ENCODE measurements at regions not wholly inside any gene's neighbourhood (a gene's known extent, or its start where the extent isn't known, plus 50 kb on each side); places are given as distances from the start of the nearest gene placed in this dataset.
A peak's percentile ranks its signal among the peaks of the same experiment; 100 is the strongest.
"Not testable (repeated sequence)": the region's sequence is repeated elsewhere in the genome, so short reads cannot be mapped to it uniquely, and the experiment has no call there.

- DNase-seq: peak in 1 of 5 donors; percentile 15
Measured at GRCh38 chr17:63295839-63296590, 150.1 kb downstream of the CYB561 start.

- DNase-seq: not testable (repeated sequence)
Measured at GRCh38 chr17:63298916-63299315, 147.2 kb downstream of the CYB561 start.

- DNase-seq: no peak
Measured at GRCh38 chr17:63304704-63305261, 141.3 kb downstream of the CYB561 start.

GRCh38 chr17:63305857-63306256 is 140.2 kb downstream of the CYB561 start:
- no peak for DNase-seq

DNA sequence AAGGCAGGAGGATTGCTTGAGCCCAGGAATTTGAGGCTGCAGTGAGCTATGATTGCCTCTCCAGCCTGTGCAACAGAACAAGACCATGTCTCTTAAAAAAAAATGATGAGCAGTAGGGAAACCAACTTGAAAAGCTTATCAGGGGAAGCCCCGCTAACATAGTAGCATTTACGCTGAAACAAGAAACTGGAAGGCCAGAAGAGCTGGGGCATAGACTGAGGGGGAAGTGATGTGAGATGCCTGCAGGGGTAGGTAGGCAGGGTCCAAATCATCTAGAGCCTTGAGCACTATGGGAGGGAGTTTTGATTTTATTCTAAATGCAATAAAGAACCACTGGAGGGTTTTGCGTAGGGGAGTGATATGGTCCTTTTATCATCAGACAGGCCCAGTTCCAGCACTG is 139.3 kb downstream of the CYB561 start:
- DNase-seq: no peak

DNA sequence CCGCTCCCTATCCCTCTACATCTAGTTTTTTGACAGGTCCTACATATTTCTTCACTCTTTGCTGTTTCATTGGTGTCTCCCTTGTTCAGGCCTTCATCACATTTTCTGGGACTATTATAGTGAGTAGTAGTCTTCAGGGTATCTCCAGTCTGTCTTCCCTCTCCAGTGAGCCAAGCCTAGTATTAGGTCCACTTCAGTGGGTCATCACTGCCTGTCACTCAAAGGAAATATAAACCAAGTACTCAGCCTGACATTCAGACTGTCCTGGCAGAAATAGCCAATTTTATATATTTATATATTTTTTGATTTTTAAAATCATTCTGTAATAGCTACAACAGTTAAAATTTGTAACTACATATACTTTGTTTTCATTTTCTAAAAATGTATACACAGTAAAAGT is 137.8 kb downstream of the CYB561 start:
- no peak for DNase-seq

- peak in 1 of 5 donors; percentile 50 for DNase-seq
Measured at GRCh38 chr17:63309021-63309420, 137.1 kb downstream of the CYB561 start.

DNA sequence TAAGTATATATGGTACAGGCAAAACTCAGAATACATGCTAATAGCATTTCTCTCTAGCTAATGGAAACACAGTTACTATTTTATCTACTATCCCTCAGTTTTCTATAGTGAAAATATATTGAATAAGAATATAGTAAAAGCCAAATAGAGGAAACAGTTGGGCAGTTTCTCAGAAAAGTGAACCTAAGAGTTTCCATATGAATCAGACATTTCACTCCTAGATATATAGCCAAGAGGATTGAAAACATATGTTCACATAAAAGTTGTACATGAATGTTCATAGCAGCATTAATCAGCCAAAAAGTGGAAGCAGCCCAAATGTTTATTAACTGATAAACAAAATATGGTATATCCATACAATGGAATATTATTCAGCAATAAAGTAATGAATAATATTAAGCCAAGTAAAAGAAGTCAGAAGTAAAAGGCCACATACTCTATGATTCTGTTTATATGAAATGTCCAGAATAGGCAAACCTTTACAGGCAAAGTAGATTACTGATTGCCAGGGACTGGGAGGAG is 134.6 kb downstream of the CYB561 start:
- DNase-seq: peak in 1 of 5 donors; percentile 33

DNA sequence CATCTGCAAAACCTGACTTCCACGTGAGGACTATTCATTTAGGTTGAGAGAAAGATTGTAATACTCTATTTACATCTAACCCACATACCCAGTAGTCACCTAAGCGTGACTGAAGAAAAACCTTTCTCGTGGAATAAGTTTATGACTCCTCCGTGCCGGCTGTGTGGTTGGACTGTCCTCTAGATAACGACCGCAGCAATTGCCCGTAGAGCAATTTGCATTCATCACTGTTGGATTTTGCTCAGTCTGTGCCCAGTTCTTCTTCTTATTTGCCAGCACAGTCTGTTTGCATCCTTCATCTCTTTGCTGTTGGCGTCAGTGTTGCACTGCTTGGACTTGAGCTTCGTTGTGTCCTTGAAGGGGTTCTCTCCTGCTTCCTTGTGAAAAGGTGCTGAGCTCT is 131.3 kb downstream of the CYB561 start:
- DNase-seq: no peak

DNA sequence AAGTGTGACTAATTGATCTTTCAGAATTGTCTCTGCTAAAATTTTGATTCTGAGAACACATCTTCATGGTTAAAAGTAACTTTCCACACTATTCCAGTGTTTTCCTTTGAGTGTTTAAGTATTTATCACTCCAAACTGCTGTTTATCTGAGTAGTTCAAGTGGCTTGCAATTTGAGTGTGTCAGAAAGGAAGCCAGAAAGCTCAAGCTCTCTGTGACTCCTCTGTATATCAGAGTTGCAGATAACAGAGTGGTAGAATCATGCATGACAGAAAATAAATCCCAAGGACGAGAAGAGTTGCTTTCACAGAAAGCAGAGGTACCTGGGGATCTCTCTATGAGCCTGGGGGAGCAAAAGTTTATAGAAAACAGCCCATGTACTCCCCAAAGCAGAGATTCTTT is 130.0 kb downstream of the CYB561 start:
- DNase-seq: no peak

DNA sequence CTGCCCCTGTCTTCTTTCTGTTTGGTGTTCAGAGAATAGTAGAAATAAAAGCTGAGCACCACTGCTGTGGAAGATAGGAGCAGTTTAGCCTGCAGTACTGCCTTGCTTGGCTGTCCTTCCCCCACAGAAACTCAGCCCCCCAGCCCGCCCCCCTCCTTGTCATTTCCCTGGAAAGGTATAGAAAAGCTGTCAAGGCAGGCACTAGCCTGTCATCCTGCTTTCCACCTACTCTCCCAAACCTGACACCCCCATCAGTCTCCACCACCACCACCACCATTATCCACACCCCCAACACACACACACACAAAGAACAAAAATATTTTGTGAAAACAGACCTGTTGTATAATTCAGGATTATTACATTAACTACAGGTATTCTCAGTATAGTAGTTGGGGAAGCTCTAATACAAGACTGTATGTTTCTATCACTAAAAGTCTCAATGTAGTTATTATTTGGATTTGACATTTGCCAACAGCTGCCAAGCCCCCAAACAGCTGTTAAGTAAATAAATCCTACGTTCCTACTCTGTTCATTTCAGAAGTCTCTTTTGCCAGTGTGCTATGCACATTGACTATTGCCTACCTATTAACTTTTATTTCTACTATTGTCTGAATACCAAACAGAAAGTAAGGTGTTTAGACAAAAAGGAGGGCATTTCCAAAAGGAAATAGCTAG is 128.8 kb downstream of the CYB561 start:
- no peak for DNase-seq

- no peak for DNase-seq
Measured at GRCh38 chr17:63325808-63326207, 120.3 kb downstream of the CYB561 start.

- DNase-seq: no peak
Measured at GRCh38 chr17:63329876-63330275, 116.2 kb downstream of the CYB561 start.

GRCh38 chr17:63331301-63332061 is 114.6 kb downstream of the CYB561 start:
- DNase-seq: no peak

DNA sequence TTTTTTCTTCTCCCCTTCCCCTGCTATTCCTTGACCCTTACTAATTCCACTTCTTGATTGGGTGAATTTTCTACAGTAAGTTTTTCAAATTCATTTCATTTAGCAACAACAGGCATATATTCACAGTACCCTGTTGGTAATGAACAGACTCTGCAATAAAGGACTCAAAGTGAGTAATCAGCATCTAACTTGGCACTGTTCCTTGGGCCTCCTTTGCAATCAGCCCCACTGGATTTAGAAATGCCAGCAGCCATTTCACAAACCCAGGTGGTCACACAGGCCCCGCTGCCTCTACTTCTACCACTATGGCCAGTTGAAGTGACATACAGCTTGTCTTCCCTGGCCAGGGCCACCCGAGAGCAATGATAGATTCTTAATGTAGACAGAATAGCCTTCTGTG is 113.8 kb downstream of the CYB561 start:
- no peak for DNase-seq

DNA sequence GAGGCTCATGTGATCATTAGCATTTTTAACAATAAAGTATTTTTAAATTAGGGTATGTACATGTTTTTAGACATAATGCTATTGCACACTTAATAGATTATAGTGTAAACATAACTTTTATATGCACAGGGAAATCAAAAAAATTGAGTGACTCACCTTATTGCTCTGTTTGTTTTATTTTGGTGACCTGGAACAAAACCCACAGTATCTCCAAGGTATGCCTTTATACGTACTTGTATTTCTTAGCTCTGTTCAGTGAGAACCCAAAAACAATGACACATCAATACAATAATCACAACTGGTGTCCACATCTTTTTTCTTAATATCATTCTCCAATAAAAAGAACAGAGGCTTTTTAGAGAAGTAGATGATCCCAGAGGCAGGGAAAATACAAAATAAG is 112.2 kb downstream of the CYB561 start:
- no peak for DNase-seq

GRCh38 chr17:63335831-63336230 is 110.3 kb downstream of the CYB561 start:
- no peak for DNase-seq

GRCh38 chr17:63337579-63337978 is 108.5 kb downstream of the CYB561 start:
- DNase-seq: no peak

DNA sequence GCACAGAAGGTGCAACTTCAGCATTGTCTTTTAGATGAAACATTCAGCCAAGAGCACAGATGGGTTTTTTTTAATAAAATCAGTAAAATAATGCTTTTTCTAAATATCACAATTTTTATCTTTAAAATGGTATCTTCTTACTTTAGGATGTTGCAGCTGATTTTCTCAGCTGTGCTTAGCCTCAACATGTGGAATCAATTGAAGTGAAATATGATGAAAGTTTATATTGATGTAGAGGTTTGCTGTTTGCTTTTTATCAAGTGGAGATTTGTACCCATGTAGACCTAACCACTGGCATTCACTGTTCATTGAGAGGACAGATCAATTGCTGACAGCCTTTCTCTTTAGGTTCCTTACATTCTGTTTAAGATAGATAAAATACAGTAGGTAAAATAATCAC is 107.8 kb downstream of the CYB561 start:
- DNase-seq: no peak

- DNase-seq: no peak
Measured at GRCh38 chr17:63341276-63341675, 104.8 kb downstream of the CYB561 start.

GRCh38 chr17:63344383-63344782 is 101.7 kb downstream of the CYB561 start:
- no peak for DNase-seq

DNA sequence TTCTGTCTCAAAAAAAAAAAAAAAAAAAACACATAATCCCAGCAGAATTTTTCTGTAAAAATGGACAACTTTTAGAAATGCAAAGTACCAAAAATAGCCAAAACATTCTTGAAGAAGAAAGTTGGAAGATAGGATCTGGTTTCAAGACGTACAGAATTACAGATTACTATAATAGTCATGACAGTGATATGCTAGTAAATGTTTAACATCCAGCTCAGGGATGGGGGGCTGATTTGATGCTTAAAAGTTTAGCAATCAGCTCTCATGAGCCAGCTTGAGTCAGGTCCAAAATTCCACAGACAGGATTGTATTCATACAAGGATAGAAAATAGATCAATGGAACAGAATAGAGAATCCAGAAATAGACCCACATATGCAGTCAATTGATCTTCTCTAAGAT is 100.5 kb downstream of the CYB561 start:
- no peak for DNase-seq

GRCh38 chr17:63347475-63347874 is 98.6 kb downstream of the CYB561 start:
- DNase-seq: no peak
